ENCODE measurements at regions not wholly inside any gene's neighbourhood (a gene's known extent, or its start where the extent isn't known, plus 50 kb on each side); places are given as distances from the start of the nearest gene placed in this dataset.

GRCh38 chr9:108269371-108269770 is 586.4 kb downstream of the ACTL7B start:
- peak overlapping the region; percentile 26 for H2BK15ac ChIP-seq (ENCODE audit: low read depth, poor library complexity, severe bottlenecking)
- no peak overlapping the region for H2BK120ac ChIP-seq (ENCODE audit: low read depth, low read length)
- DNase-seq = no peak
- H3K4ac ChIP-seq (ENCODE audit: low read depth in 1 of 2, low read length in 2 of 2) = no peak overlapping the region
- WGBS = 100% methylated on average over 1 of the region's 1 CpG
- no peak overlapping the region for H2BK5ac ChIP-seq (ENCODE audit: low read depth, low read length, poor library complexity, severe bottlenecking)
- H3K9ac ChIP-seq (ENCODE audit: low read length) = no peak overlapping the region
- no peak overlapping the region for H3K4me2 ChIP-seq (ENCODE audit: low read length, poor library complexity, severe bottlenecking)
- no peak overlapping the region for H4K8ac ChIP-seq (ENCODE audit: low read length)
- H3K27me3 ChIP-seq (ENCODE audit: control insufficient read depth in 1 of 2, insufficient read depth in 1 of 2, low read length in 2 of 2) = peaks cover 0 to 6% of the 10 kb centered on the region in 2 experiments
- no peak overlapping the region for H3K27ac ChIP-seq (ENCODE audit: low read length, poor library complexity, severe bottlenecking)
- H2AFZ ChIP-seq (ENCODE audit: low read depth, low read length) = no peak overlapping the region
- no peak overlapping the region for H2BK12ac ChIP-seq (ENCODE audit: low read length in 2 of 2)
- H3K4me1 ChIP-seq (ENCODE audit: control insufficient read depth, insufficient read depth, low read depth, low read length) = no peaks in the 10 kb centered on the region
- no peak overlapping the region for H3K14ac ChIP-seq (ENCODE audit: low read length in 2 of 2)
- no peaks in the 10 kb centered on the region for H3K9me3 ChIP-seq (ENCODE audit: control insufficient read depth, low read length)
- no peak overlapping the region for H3K4me3 ChIP-seq (ENCODE audit: insufficient read depth in 1 of 2, low read depth in 1 of 2, low read length in 2 of 2)
- no peak overlapping the region for H4K91ac ChIP-seq (ENCODE audit: low read length)
- no peaks in the 10 kb centered on the region for H3K36me3 ChIP-seq (ENCODE audit: control insufficient read depth in 1 of 2, insufficient read depth in 2 of 2, low read depth in 1 of 2, low read length in 2 of 2)
- no peak overlapping the region for H2AK5ac ChIP-seq (ENCODE audit: low read length, severe bottlenecking)
- H3K23ac ChIP-seq (ENCODE audit: low read length in 2 of 2) = no peak overlapping the region
- H3K79me1 ChIP-seq (replicated peaks; ENCODE audit: low read length, poor library complexity, severe bottlenecking) = no peaks in the 10 kb centered on the region
- H3K18ac ChIP-seq (ENCODE audit: low read depth in 1 of 2, low read length in 2 of 2) = no peak overlapping the region

- Histone ChIP-seq H2BK15ac (ENCODE audit: low read depth, poor library complexity, severe bottlenecking) (no peak overlapping the region), H3K4me3 (ENCODE audit: insufficient read depth in 1 of 2, low read depth in 1 of 2, low read length in 2 of 2) (no peak overlapping the region), H4K91ac (ENCODE audit: low read length) (no peak overlapping the region), H3K9ac (ENCODE audit: low read length) (no peak overlapping the region), H4K8ac (ENCODE audit: low read length) (no peak overlapping the region), H2BK12ac (ENCODE audit: low read length in 2 of 2) (no peak overlapping the region), H2BK120ac (ENCODE audit: low read depth, low read length) (no peak overlapping the region), H3K4me1 (ENCODE audit: control insufficient read depth, insufficient read depth, low read depth, low read length) (no peaks in the 10 kb centered on the region), H3K4me2 (ENCODE audit: low read length, poor library complexity, severe bottlenecking) (no peak overlapping the region), H3K18ac (ENCODE audit: low read depth in 1 of 2, low read length in 2 of 2) (no peak overlapping the region), H3K27me3 (ENCODE audit: control insufficient read depth in 1 of 2, insufficient read depth in 1 of 2, low read length in 2 of 2) (no peaks in the 10 kb centered on the region), H2AK5ac (ENCODE audit: low read length, severe bottlenecking) (no peak overlapping the region), H3K23ac (ENCODE audit: low read length in 2 of 2) (no peak overlapping the region), H3K14ac (ENCODE audit: low read length in 2 of 2) (no peak overlapping the region), H3K27ac (ENCODE audit: low read length, poor library complexity, severe bottlenecking) (no peak overlapping the region), H3K9me3 (ENCODE audit: control insufficient read depth, low read length) (no peaks in the 10 kb centered on the region), H2AFZ (ENCODE audit: low read depth, low read length) (no peak overlapping the region), H3K36me3 (ENCODE audit: control insufficient read depth in 1 of 2, insufficient read depth in 2 of 2, low read depth in 1 of 2, low read length in 2 of 2) (no peaks in the 10 kb centered on the region), H2BK5ac (ENCODE audit: low read depth, low read length, poor library complexity, severe bottlenecking) (no peak overlapping the region), H3K4ac (ENCODE audit: low read depth in 1 of 2, low read length in 2 of 2) (no peak overlapping the region), H3K79me1 (replicated peaks; ENCODE audit: low read length, poor library complexity, severe bottlenecking) (no peaks in the 10 kb centered on the region)
- 91% methylated on average over 1 of the region's 1 CpG for WGBS
- DNase-seq = no peak
Observed at GRCh38 chr9:108265065-108265464, 590.7 kb downstream of the ACTL7B start.

- 96% methylated on average over 4 of the region's 4 CpGs for WGBS
- Histone ChIP-seq H3K4me2 (ENCODE audit: low read length, poor library complexity, severe bottlenecking) (no peak overlapping the region), H3K14ac (ENCODE audit: low read length in 2 of 2) (peak overlapping the region in 1 of 2 experiments; percentile 12)
Observed at GRCh38 chr9:108264093-108264492, 591.7 kb downstream of the ACTL7B start.

GRCh38 chr9:108262836-108263235 is 593.0 kb downstream of the ACTL7B start:
- no peak overlapping the region for H2BK12ac ChIP-seq (ENCODE audit: low read length in 2 of 2)
- 100% methylated on average over 5 of the region's 9 CpGs for WGBS

More at GRCh38 chr9:108264093-108264492, 591.7 kb downstream of the ACTL7B start:
- Histone ChIP-seq H3K4me3 (ENCODE audit: insufficient read depth in 1 of 2, low read depth in 1 of 2, low read length in 2 of 2) (no peak overlapping the region), H2BK5ac (ENCODE audit: low read depth, low read length, poor library complexity, severe bottlenecking) (no peak overlapping the region), H3K18ac (ENCODE audit: low read depth in 1 of 2, low read length in 2 of 2) (peak overlapping the region in 1 of 2 experiments; percentile 32), H3K27me3 (ENCODE audit: control insufficient read depth in 1 of 2, insufficient read depth in 1 of 2, low read length in 2 of 2) (no peaks in the 10 kb centered on the region), H4K91ac (ENCODE audit: low read length) (no peak overlapping the region), H3K79me1 (replicated peaks; ENCODE audit: low read length, poor library complexity, severe bottlenecking) (no peaks in the 10 kb centered on the region), H3K27ac (ENCODE audit: low read length, poor library complexity, severe bottlenecking) (no peak overlapping the region), H3K9me3 (ENCODE audit: control insufficient read depth, low read length) (no peaks in the 10 kb centered on the region), H4K8ac (ENCODE audit: low read length) (no peak overlapping the region), H2AK5ac (ENCODE audit: low read length, severe bottlenecking) (no peak overlapping the region), H2AFZ (ENCODE audit: low read depth, low read length) (no peak overlapping the region), H2BK15ac (ENCODE audit: low read depth, poor library complexity, severe bottlenecking) (no peak overlapping the region), H3K9ac (ENCODE audit: low read length) (no peak overlapping the region), H2BK120ac (ENCODE audit: low read depth, low read length) (no peak overlapping the region), H3K23ac (ENCODE audit: low read length in 2 of 2) (no peak overlapping the region), H2BK12ac (ENCODE audit: low read length in 2 of 2) (no peak overlapping the region), H3K4me1 (ENCODE audit: control insufficient read depth, insufficient read depth, low read depth, low read length) (no peaks in the 10 kb centered on the region), H3K4ac (ENCODE audit: low read depth in 1 of 2, low read length in 2 of 2) (no peak overlapping the region), H3K36me3 (ENCODE audit: control insufficient read depth in 1 of 2, insufficient read depth in 2 of 2, low read depth in 1 of 2, low read length in 2 of 2) (no peaks in the 10 kb centered on the region)
- DNase-seq = no peak

More at GRCh38 chr9:108262836-108263235, 593.0 kb downstream of the ACTL7B start:
- Histone ChIP-seq H3K9me3 (ENCODE audit: control insufficient read depth, low read length) (no peaks in the 10 kb centered on the region), H3K27ac (ENCODE audit: low read length, poor library complexity, severe bottlenecking) (no peak overlapping the region), H3K18ac (ENCODE audit: low read depth in 1 of 2, low read length in 2 of 2) (no peak overlapping the region), H3K14ac (ENCODE audit: low read length in 2 of 2) (no peak overlapping the region), H2BK5ac (ENCODE audit: low read depth, low read length, poor library complexity, severe bottlenecking) (no peak overlapping the region), H4K91ac (ENCODE audit: low read length) (no peak overlapping the region), H2BK15ac (ENCODE audit: low read depth, poor library complexity, severe bottlenecking) (no peak overlapping the region), H3K23ac (ENCODE audit: low read length in 2 of 2) (no peak overlapping the region), H2AFZ (ENCODE audit: low read depth, low read length) (no peak overlapping the region), H3K27me3 (ENCODE audit: control insufficient read depth in 1 of 2, insufficient read depth in 1 of 2, low read length in 2 of 2) (no peaks in the 10 kb centered on the region), H2BK120ac (ENCODE audit: low read depth, low read length) (no peak overlapping the region), H3K4me2 (ENCODE audit: low read length, poor library complexity, severe bottlenecking) (no peak overlapping the region), H3K4me3 (ENCODE audit: insufficient read depth in 1 of 2, low read depth in 1 of 2, low read length in 2 of 2) (no peak overlapping the region), H4K8ac (ENCODE audit: low read length) (no peak overlapping the region), H3K4me1 (ENCODE audit: control insufficient read depth, insufficient read depth, low read depth, low read length) (no peaks in the 10 kb centered on the region), H3K4ac (ENCODE audit: low read depth in 1 of 2, low read length in 2 of 2) (no peak overlapping the region), H2AK5ac (ENCODE audit: low read length, severe bottlenecking) (no peak overlapping the region), H3K79me1 (replicated peaks; ENCODE audit: low read length, poor library complexity, severe bottlenecking) (no peaks in the 10 kb centered on the region), H3K36me3 (ENCODE audit: control insufficient read depth in 1 of 2, insufficient read depth in 2 of 2, low read depth in 1 of 2, low read length in 2 of 2) (no peaks in the 10 kb centered on the region), H3K9ac (ENCODE audit: low read length) (no peak overlapping the region)
- DNase-seq = no peak
